NOMO-1 treated with dmso at 0.1 percent for 144 hours (cell line): ENCODE measurements at regions not wholly inside any gene's neighbourhood (a gene's known extent, or its start where the extent isn't known, plus 50 kb on each side); places are given as distances from the start of the nearest gene placed in this dataset.
A peak's percentile ranks its signal among the peaks of the same experiment; 100 is the strongest.
"Not testable (repeated sequence)": the region's sequence is repeated elsewhere in the genome, so short reads cannot be mapped to it uniquely, and the experiment has no call there.

Experiments used
- DNase-seq: peaks from one replicate; lab custom pipeline; 2025; ENCODE audit not compliant: unreplicated experiment; lab: John Stamatoyannopoulos, UW

DNA sequence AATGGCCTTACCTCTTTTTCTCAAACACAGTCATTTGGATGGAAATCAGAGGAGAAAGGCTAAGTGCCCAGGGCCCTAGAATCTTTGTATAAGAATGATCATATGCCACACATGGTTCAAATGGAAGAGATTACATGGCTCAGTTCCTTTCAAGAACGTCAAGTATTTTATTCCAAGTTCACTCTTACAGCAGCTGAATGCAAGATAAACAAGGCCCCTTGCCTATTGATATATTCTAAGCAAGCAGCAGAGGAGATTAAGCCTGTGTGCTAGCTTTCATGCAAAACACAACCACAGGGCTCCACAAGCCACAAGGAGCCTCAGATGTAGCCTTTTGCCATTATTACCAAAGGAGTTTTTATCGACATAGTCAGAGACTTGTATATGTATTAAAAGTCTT, 55.3 kb upstream of the SLCO6A1 start:
- no peak for DNase-seq

DNA sequence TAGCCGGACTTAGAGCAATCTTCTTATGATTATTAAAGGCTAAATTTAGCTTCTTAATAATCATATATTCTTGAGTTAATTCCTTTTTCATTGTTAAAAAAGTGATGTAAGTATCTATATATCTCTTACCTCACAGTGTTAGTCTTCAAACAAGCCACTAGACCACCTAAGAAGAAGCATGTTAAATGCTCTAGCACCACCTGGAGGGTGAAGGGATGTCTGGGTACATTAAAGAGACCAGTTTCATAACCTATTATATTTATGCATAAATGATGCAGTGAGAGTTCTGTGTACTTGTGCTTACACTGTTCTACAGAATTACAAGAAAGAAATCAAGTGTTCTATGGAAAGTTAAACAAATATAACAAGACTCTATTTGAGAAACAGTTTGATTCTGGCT, 55.9 kb upstream of the SLCO6A1 start:
- no peak for DNase-seq

DNA sequence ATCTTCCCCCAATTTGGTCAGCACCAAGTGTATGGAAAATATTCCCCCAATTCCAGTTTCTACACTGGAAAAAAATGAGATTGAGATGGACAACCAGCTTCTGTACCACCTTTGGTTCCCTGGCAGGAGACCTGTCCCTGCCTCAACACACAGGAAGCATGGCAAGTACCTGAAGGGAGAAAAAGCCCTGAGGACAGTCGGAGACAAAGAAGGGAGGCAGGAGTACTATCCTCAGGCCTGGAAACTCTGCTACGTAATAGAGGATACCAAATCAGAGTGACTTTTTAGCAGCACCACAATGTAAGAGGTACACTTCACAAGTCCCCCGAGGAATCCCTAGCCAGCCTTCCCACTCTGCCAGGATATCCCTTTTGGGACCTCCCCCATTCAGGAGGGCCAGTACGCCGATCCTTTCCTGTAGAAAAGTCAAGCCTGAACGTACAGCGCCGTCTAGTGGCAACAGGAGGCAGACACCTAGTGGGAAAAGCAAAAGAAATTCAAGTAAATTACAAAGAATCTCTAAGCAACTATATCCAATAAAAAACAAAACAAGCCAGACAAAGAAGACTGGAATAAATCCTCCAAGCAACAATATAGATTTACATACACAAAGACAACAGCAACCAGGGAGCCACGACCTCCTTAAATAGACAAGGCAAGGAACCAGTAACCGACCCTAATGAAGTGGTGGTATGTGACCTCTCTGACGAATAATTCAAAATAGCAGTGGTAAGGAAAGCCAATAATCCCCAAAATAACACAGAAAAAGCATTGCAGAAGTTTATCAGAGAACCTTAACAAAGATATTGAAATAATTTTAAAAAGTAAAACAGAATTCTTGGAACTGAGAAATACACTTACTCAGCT, 63.3 kb upstream of the SLCO6A1 start:
- DNase-seq: peak; percentile 6

DNA sequence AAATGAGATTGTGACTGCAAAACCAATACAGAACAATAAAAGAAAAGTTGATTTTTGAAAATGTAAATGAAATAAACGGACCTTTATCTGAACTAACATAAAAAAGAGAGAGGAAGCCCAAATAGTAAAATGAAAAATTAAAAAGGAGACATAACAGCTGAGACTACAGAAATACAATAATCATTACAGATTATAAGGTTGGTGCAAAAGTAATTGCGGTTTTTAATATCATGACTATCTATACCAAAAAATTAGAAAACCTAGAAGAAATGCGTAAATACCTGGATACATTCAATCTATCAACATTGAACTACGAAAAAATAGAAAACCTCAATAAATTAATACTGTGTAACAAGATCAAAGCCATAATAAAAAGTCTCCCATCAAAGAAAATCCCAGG, 71.9 kb upstream of the SLCO6A1 start:
- DNase-seq: no peak

DNA sequence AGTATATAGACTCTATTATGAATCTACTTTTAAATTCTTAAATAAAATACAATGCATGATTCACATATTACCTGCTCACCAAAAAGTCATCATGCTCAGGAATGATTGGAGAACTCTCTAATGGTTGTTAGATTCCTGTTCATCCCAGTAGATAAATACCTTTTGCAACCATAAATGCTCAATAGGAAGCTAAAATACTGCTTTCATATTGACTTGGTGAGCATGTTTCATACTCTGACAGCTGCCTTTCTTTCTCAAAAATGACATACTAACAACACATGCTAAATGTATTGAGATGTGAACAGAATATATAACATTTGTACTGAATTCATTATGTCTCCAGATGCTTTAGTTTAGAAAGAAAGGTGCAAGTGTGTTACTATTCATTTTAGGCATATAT, 79.6 kb upstream of the SLCO6A1 start:
- DNase-seq: no peak

DNA sequence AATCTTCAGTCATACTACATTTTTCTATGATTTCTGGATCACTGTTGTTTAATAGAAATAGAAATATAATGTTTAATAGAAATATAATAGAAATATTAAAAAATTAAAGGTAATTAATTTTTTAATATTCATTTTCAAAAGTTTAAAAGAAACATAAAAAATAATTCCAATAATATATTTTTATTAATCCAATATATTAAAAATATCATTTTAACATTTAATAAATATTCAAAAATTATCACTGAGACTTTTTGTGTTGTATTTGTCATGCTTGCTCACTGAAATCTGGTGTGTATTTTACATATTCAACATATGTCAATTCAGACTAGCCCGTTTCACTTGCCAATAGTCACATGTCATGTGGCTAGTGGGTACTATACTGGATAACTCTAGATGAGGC, 80.6 kb upstream of the SLCO6A1 start:
- no peak for DNase-seq

DNA sequence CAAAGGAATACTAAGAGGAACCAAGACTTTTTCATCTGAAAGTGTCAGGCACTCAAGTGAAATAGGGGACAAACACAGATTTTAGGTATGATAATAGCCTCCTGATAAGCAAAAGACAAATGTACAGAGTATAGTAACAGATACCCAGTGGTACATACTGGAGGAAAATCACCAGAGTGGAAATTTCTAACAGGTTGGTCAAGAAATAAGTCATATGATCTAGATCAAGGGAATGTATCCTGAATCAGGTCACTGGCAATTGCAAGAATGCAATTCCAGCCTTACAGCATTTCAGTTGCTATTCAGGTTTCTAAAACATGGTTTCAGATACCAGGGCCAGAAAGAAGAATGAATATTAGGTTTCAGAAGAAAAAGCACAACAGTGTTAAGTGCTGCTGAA, 82.2 kb upstream of the SLCO6A1 start:
- DNase-seq: no peak

DNA sequence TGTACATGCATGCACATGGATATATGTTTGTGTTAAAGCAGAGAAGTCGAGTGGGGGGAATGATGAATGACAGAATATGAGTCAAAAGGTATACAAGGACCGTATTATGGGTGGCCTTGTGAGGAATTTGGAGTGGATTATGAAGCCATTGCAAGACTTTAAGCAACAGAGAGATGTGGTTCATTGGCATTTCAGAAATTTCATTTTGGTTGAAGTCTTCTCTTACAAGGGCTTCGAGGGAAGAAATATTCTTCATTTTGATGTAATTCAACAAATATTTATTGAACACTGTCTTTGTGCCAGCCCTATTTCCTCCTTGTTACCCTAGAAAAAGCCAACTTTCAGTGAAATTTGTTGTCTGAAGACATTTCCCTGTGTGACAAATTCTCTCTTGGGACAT, 83.9 kb upstream of the SLCO6A1 start:
- no peak for DNase-seq

DNA sequence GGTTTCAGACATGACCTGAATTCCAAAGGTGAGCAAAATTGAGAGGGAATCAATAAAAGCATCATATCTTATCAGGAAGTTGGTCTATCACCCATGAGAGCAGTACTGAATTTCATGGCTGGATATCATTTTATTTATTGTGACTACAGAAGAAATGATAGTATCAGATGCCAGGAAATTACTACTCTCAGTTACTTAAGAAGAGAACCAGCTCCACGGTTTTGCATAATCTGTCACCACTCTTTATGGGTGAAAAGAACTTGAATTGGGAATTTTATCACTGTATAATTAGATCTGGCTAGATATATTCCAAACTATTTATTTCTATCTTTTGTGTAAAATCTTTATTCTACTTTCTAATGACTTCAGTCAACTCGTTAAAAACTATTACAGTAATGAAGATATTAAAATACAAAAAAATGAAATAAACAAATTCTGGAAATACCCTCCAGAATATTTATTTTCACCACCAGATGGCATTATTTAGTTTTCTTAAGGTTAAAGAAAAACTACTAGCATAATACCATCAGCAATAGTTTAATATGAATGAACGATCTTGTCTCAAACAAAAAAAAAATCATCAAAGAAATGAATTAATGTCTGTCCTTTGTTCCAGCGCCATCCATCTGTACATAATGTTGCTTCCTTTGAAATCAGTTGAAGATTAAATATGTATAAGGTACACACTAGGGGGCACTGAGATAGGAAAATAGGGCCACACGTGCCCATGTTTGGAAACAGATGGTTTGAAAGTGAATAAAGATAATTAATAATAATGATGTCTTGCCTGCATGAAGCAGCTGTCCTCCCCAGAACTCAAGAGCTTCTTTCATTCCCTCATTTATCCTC, 84.7 kb upstream of the SLCO6A1 start:
- no peak for DNase-seq

DNA sequence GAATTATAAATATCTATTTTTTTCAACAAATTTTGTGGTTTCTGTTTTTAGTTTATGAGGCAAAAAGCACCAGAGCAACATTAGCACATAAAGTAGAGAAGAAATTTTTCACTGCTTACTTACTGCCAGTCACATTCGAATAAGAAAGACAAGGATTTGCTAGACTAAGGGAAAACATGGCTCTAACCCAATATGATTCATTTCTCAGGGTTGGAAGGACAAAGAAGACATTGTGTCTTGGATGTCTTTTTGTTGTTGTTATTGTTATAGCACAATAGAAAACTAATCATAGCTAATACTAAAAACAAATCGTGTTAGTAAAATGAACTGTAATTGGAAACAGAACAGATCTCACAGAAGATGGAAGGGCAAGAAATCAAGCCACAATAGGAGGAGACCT, 90.9 kb upstream of the SLCO6A1 start:
- DNase-seq: no peak

DNA sequence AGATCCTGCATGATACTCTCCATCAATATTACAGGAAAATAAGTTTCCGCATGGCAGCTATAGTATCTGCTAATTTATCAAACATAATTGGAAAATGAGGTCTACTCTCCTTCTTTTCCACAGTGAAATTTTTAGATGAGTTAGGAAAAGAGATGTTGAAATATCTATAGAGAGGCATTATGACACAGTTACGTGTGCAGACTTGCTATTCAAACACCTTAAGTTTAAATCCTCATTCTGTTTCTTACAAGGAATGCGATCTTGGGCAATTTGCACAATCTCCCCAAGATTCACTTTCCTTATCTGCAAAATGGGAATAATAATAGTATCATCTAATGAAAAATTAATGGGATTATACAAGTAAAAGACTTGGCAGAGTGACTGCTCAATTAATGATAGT, 91.7 kb upstream of the SLCO6A1 start:
- DNase-seq: no peak

DNA sequence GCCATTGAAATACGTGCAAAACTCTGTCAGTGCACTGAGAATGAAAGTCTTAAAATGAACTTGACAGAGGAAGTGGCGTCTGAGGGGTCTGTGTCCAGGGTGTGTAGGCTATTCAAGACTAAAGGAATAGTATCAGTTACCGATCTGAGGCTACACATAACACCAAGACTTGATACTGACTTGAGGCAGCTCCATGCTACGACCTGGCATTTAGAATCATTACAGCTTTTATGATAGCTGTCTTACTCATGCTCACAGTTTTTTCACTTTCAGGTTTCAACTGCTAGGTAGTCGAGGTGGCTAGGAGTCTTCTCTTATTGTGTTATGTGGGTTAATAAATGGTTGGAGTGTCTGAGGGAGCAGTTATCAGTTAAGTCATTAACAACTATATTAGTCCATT, 92.8 kb upstream of the SLCO6A1 start:
- no peak for DNase-seq

DNA sequence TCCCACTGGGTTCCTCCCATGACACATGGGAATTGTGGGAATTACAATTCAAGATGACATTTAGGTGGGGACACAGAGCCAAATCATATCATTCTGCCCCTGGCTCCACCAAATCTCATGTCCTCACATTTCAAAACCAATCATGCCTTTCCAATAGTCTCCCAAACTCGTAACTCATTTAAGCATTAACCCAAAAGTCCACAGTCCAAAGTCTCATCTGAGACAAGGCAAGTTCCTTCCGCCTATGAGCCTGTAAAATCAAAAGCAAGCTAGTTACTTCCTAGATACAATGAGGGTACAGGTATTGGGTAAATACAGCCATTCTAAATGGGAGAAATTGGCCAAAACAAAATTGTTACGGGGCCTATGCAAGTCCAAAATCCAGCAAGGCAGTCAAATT, 93.8 kb upstream of the SLCO6A1 start:
- DNase-seq: not testable (repeated sequence)

DNA sequence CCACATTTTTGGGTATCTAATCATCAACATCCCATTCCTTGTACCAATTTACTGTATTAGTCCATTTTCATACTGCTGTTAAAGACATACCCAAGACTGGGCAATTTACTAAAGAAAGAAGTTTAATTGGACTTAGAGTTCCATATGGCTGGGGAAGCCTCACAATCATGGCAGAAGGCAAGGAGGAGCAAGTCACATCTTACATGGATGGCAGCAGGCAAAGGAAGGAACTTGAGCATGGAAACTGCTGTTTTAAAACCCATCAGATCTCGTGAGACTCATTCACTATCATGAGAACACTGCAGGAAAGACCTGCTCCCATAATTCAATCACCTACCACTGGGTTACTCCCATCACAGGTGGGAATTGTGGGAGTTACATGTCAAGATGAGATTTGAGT, 95.4 kb upstream of the SLCO6A1 start:
- DNase-seq: no peak

DNA sequence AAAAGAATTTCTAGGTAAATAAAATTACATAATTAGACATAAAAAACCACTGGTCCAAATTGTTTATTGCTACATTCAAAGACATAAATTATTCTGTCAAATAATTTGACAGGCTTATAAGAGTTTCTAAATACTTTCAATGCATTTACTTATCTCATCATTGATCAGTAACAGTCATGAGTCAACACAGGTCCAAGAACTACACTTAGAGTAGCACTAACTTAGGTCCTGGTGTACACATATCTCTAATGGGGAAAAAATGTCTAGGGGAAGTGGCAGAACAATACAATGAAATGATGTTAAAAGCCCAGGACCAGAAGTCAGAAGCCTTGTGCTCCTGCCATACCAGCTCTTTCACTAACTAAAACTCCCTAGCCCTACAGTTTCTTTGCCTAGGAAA, 96.5 kb upstream of the SLCO6A1 start:
- DNase-seq: no peak

DNA sequence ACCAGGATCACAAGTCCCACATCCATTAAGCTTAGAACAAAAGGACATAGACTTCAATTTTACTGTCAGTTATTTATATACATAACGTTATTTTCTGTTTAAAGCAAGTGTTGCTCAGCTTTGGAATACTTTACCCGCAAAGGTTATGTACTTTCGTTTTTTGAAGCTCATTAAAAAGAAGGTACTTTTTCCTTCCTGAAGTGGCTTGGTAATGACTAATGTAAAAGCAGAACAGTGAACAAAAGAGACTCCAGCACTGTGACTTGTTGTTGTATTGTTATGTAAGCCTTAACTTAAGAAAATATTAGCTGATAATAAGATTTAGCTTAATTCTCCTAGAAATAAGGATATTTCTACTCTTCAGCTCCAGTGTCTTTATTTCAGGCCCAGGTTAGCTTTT, 97.3 kb upstream of the SLCO6A1 start:
- no peak for DNase-seq

DNA sequence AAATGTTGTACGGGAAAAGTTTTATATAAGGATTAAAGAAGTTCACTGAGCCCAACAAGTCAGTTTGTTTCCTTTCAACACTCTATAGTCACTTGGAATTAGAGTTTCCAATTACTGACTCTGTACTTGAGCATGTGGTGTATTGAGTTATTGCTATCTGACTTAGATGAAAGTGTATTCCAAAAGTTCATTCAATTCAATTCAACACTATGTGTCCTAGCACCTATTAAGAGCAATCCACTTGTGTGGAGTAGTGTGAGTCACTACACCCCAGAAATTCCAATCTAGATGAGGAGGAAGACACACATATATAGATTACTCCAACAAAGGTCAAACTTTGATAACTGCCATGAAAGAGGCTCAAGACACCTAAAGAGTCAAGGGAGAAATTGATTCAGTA, 98.2 kb upstream of the SLCO6A1 start:
- DNase-seq: no peak

DNA sequence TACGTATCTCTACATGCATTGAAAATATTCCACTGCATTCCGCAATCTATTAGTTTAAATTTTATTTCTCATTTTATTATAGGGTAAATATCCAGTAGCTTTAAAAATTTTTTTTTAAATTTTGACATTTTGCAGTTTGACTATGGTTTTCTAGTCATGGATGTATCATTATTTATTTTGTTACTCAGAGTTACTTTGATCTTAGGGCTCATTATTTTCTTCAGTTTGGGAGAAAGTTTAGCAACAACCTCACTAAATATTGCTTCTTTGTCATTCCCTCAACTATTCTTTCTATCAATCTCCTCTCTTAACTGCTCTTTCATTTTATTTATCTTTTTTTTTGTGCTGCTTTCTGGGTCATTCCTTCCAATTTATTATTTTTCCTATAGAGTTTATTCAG, 100.5 kb upstream of the SLCO6A1 start:
- DNase-seq: no peak

DNA sequence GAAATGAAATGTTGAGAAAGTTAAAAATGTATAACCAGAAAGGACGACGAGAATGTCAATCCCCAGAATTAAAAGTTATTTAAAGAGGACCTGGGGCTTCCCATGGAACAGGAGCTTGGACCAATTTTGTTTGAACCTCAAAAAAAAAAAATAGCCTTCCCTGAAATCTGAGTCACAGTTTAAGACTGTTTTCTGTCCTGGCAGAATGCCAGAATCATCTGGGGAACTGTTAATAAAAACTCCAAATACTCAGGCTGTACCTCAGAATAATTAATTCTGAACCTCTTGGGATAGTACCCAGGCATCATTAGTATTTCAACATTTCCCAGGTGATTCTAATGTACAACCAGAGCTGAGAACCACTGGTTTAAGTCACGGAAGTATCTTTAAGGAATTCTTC, 102.2 kb upstream of the SLCO6A1 start:
- DNase-seq: no peak

DNA sequence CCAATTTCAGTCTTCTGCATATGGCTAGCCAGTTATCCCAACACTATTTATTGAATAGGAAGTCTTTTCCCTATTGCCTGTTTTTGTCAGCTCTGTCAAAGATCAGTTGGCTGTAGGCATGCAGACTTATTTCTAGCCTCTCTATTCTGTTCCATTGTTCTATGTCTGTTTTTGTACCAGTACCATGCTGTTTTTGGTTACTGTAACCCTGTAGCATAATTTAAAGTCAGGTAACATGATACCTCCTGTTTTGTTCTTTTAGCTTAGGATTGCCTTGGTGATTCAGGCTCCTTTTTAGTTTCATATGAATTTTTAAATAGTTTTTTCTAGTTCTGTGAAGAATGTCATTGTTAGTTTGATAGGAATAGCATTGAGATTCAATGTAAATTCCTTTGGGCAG, 104.9 kb upstream of the SLCO6A1 start:
- DNase-seq: no peak

DNA sequence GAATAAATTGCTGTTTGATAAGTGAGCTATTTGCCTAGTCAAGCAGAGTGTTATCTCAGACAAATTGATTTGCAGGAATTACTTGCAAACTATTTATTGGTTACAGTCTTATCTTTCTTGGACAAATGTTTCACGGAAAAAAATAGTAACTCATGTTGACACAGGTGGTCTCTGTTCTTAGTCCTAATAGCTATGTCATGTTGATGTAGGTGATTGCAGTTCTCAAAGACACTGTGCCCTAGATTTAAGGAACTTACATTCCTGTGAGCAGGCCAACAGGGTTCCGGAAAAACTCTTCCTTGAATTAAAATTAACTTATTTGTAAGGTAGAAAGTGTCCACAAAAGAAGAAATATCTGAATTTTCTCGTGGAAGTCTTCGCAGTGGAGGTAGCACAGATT, 109.6 kb upstream of the SLCO6A1 start:
- no peak for DNase-seq

DNA sequence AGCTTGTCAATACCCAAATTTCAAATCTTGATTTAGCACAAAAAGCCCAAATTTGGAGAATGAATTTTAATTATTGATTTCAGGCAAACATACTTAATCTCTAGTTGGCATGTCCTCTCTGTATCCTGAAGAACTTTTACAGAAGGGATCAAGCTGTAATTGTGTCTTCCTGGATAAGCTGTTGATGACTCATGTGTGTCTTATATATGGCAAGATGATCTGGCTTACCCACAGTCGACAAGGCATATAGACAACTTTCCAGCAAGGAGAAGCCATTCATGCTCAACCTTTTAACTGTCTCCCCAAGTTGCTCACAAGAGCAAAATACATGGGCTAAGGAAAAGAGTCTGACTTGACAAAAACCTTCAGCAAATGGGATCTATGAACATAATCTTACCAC, 112.5 kb upstream of the SLCO6A1 start:
- no peak for DNase-seq
